BE2C (cell line): ENCODE measurements at regions not wholly inside any gene's neighbourhood (a gene's known extent, or its start where the extent isn't known, plus 50 kb on each side); places are given as distances from the start of the nearest gene placed in this dataset.

Experiments used
- DNase-seq: peaks from one replicate; pipeline ENCODE4 v3.0.0-alpha.2; 2020
- H3K27me3 ChIP-seq: fragments of 250-450 bp; sonication (Bioruptor Pico); 2 replicates; pipeline ENCODE4 v1.5.1; 2020; ENCODE audit warnings: mild to moderate bottlenecking
- H3K36me3 ChIP-seq: fragments of 250-450 bp; sonication (Bioruptor Pico); 2 replicates; pipeline ENCODE4 v1.5.1; 2020; ENCODE audit warnings: mild to moderate bottlenecking
- H3K4me1 ChIP-seq: fragments of 250-450 bp; sonication (Bioruptor Pico); 2 replicates; pipeline ENCODE4 v1.5.1; 2020
- H3K4me3 ChIP-seq: 2 replicates; pipeline ENCODE4 v1.5.1; 2011; ENCODE audit warnings: low read depth, low read length
- H3K9me3 ChIP-seq: fragments of 250-450 bp; sonication (Bioruptor Pico); 2 replicates; pipeline ENCODE4 v1.5.1; 2020
- TF ChIP-seq, protein P1 (sequence below): IDR thresholded peaks from 2 replicates; pipeline ENCODE4 v1.5.1; 2012; ENCODE audit warnings: mild to moderate bottlenecking, low read depth, low read length

DNA sequence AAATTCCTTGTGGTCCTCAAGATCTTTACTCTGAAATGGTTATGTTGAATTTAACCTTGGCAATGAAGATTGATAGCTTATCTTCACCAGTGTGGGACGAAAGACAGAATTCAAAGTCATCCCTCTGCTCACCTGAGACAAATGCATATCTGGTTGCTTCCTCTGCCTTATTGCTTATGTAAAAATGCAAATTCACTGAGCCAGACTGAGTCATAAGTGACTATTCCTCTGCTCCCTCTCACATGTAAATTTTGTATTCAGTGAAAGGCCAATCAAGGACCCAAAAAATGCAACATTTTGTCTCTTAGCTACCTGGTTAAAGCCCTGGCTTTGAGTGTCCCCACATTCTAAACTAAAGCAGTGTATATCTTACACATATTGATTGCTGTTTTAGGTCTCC lies 593.1 kb upstream of the GJE1 start:
- TF ChIP-seq, protein P1, sequence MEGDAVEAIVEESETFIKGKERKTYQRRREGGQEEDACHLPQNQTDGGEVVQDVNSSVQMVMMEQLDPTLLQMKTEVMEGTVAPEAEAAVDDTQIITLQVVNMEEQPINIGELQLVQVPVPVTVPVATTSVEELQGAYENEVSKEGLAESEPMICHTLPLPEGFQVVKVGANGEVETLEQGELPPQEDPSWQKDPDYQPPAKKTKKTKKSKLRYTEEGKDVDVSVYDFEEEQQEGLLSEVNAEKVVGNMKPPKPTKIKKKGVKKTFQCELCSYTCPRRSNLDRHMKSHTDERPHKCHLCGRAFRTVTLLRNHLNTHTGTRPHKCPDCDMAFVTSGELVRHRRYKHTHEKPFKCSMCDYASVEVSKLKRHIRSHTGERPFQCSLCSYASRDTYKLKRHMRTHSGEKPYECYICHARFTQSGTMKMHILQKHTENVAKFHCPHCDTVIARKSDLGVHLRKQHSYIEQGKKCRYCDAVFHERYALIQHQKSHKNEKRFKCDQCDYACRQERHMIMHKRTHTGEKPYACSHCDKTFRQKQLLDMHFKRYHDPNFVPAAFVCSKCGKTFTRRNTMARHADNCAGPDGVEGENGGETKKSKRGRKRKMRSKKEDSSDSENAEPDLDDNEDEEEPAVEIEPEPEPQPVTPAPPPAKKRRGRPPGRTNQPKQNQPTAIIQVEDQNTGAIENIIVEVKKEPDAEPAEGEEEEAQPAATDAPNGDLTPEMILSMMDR: no peak
- H3K27me3 ChIP-seq: no peaks in the 10 kb centered on the region
- H3K4me3 ChIP-seq: no peak overlapping the region
- DNase-seq: no peak
- H3K9me3 ChIP-seq: no peaks in the 10 kb centered on the region
- no peaks in the 10 kb centered on the region for H3K4me1 ChIP-seq
- H3K36me3 ChIP-seq: no peaks in the 10 kb centered on the region

DNA sequence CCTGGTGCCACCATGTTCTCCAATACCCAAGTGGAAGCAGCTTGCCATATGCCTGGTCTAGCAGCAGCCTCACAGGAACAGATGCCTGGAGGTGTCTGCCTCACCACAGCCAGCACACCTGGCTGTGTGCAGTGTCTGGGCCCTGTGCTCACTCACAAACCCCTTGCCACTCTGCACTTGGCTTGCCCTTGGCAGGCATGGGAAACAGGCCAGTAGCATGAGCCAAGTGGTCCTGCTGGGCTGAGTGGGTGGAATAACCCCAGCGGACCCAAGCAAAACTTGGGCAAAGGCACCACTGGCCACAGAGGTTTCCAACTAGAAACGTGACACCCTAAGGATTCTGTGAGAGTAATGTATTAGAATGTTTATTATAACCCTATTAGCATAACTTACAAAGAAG lies 600.5 kb upstream of the GJE1 start:
- Histone ChIP-seq H3K4me3 (no peak overlapping the region), H3K9me3 (no peaks in the 10 kb centered on the region), H3K27me3 (no peaks in the 10 kb centered on the region), H3K4me1 (no peaks in the 10 kb centered on the region), H3K36me3 (no peaks in the 10 kb centered on the region)
- TF ChIP-seq, protein P1: no peak
- DNase-seq: no peak

DNA sequence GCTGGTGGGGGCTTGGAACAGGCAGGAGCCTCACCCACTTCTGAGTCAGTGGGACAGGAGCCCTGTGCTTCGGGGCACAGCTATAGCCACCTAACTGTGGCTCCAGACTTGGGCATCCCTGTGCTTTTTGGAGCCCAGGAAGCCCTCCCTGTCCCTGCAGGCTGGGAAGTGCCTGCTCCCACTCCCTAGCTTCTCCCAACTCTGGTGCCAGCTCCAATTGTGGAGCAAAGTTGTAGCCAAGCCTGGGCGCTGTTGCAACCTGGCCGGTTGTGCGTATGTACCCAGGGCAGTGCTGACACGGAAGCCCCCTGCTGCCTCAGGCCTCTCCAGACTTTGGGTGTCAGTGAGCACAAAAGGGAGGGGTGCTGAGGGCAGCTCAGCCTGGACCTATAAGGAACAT lies 601.7 kb upstream of the GJE1 start:
- Histone ChIP-seq H3K36me3 (no peaks in the 10 kb centered on the region), H3K9me3 (no peaks in the 10 kb centered on the region), H3K4me3 (no peak overlapping the region), H3K27me3 (no peaks in the 10 kb centered on the region), H3K4me1 (no peaks in the 10 kb centered on the region)
- TF ChIP-seq, protein P1: no peak
- DNase-seq: no peak

DNA sequence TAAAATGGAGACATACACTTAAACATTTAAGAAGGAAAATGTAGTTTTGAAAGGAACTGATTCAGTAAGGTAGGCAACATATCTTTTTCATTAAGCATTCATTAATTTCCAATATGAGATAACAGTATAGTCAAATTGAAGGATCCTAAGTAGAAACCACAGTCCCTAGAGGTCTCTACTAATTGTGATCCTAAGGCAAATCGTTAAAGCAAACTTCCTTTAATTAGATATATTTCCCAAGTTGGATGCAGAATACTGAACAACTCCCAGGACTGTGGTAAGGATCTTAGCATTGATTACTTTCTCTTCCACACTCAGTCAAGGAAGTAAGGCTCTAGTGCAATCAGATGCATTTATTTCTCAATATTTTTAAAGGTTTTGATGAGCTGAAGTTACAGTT lies 604.1 kb upstream of the GJE1 start:
- H3K36me3 ChIP-seq: no peaks in the 10 kb centered on the region
- TF ChIP-seq, protein P1: no peak
- no peak overlapping the region for H3K4me3 ChIP-seq
- no peaks in the 10 kb centered on the region for H3K27me3 ChIP-seq
- DNase-seq: no peak
- no peaks in the 10 kb centered on the region for H3K4me1 ChIP-seq
- H3K9me3 ChIP-seq: no peaks in the 10 kb centered on the region

DNA sequence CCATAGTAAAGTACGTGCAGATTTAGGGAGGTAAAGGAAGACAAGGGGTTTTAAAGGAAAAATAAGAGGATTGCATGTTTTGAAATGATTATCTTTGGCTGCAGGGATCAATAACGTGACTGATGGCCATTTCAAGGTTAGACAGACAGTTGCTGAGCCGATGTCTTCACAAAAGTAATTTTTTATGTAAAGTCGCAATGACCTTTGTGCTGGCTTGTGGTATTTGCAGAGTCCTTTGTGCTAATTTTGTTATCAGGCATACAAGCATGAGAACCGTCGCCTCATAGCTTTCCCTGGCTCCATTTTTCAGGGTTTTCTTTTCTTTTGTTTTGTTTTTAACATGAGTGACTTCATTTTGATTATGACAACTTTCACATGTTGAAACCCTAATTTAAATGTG lies 605.7 kb upstream of the GJE1 start:
- Histone ChIP-seq H3K9me3 (no peaks in the 10 kb centered on the region), H3K4me1 (no peaks in the 10 kb centered on the region), H3K4me3 (no peak overlapping the region), H3K27me3 (no peaks in the 10 kb centered on the region), H3K36me3 (no peaks in the 10 kb centered on the region)
- DNase-seq: no peak
- TF ChIP-seq, protein P1: no peak

DNA sequence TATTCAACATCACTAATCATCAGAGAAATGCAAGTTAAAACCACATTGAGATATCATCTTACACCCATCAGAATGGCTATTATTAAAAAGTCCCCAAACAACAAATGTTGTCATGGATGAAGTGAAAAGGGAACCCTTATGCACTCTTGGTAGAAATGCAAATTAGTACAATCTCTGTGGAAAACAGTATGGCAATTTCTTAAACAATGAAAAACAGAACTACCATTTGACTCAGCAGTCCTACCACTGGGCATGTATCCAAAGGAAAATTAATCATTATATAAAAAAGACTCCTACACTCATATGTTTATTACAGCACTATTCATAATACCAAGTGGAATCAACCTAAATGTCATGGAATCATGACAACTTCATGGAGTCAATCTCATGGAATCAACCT lies 611.3 kb upstream of the GJE1 start:
- H3K27me3 ChIP-seq: no peaks in the 10 kb centered on the region
- TF ChIP-seq, protein P1: no peak
- DNase-seq: no peak
- H3K9me3 ChIP-seq: no peaks in the 10 kb centered on the region
- H3K4me3 ChIP-seq: no peak overlapping the region
- no peaks in the 10 kb centered on the region for H3K36me3 ChIP-seq
- no peaks in the 10 kb centered on the region for H3K4me1 ChIP-seq
